Muscle of back (tissue), 3 donors: ENCODE measurements at regions not wholly inside any gene's neighbourhood (a gene's known extent, or its start where the extent isn't known, plus 50 kb on each side); places are given as distances from the start of the nearest gene placed in this dataset.
A peak's percentile ranks its signal among the peaks of the same experiment; 100 is the strongest.

Experiments
- DNase-seq, 3 donors: peaks; one replicate each; pipeline versions ENCODE4 v3.0.0 to v3.0.0-alpha.2; 2013

- no peak for DNase-seq
Observed at GRCh38 chr6:81694855-81695254, 57.6 kb downstream of the TENT5A start.

- DNase-seq = no peak
Observed at GRCh38 chr6:81694207-81694606, 58.3 kb downstream of the TENT5A start.

- DNase-seq = peak in 2 of 3 donors; percentile 48 to 59
Observed at GRCh38 chr6:81693266-81693665, 59.2 kb downstream of the TENT5A start.

DNA sequence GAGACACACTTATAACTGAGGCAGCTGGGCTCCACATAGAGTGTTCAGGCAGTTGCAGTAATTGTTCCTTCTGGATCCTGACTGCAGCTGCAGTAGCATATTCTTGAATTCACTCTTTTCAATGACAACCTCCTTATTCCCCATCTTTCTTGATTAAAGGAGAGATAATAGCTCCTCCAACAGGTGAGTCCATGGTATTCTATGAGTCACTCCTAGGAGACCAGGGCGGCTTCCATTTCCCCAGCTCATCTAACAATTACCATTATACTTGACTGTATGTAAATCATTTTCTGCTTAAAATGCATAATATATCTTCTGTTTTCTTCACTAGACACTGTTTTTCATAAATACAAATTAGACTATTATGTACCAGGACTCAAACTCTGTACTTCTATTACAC, 62.4 kb downstream of the TENT5A start:
- DNase-seq = no peak

GRCh38 chr6:81689580-81689979, 62.9 kb downstream of the TENT5A start:
- no peak for DNase-seq

GRCh38 chr6:81683912-81684311, 68.6 kb downstream of the TENT5A start:
- no peak for DNase-seq

- DNase-seq = no peak
Observed at GRCh38 chr6:81682858-81683620, 69.4 kb downstream of the TENT5A start.

- DNase-seq = no peak
Observed at GRCh38 chr6:81682235-81682795, 70.2 kb downstream of the TENT5A start.

- no peak for DNase-seq
Observed at GRCh38 chr6:81669445-81669844, 83.0 kb downstream of the TENT5A start.

DNA sequence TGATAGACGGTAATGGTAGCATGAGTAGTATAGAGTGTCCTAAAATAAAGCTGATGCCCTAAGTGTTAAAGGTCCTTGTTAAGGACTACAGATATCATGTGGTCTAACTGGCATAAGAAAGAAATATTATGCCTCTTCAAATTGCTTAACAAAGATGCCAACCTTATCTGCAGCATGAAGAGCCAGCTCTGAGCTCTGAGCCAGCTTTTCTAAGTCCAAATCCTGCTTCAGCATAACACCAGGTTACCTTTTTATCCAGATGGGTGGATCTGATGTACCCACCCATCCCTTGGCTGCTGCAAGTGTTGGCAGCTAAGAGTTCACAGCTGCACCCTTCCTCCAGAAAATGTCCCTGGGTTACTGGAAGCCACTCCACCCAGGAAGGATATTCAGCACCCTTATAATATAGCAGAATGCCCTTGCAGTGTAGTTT, 83.8 kb downstream of the TENT5A start:
- DNase-seq = no peak

DNA sequence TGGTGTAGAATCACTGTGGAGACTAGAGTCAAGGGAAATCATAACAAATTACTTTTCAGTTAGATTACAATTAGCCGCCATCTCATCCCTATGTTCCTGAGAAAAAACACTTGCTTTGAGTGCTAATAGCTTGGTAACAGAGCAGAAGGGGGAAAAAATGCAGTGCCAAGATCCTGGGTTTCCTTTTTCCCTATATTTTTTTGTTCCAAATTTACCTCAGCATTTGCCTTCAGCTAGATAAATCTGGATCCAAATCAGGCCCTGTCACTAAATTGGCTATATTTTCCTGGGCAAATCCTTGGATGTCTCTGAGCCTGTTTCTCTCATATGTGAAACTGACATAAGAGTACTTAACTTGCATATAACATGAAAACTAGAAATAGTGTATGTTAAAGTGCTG, 86.0 kb downstream of the TENT5A start:
- no peak for DNase-seq

- no peak for DNase-seq
Observed at GRCh38 chr6:81656231-81656630, 96.2 kb downstream of the TENT5A start.

- DNase-seq = no peak
Observed at GRCh38 chr6:81655696-81656095, 96.8 kb downstream of the TENT5A start.

DNA sequence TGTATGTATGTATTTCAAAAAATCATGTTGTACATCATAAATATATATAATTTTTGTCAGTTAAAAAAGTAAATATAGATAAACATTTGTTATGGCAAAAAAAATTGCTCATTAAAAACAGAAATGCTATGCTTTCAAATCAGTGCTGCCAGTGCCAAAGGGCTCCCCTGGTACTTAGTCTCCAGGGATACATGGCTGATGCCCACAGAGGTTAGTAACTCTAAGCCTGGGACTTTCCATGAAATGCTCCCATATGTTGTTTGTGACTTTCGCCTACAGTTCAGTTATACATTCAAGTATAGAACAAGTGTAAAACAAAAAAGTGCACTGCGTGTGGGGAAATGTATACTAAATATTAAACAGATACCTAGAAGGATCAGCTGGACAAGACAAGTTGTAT, 104.0 kb downstream of the TENT5A start:
- no peak for DNase-seq

DNA sequence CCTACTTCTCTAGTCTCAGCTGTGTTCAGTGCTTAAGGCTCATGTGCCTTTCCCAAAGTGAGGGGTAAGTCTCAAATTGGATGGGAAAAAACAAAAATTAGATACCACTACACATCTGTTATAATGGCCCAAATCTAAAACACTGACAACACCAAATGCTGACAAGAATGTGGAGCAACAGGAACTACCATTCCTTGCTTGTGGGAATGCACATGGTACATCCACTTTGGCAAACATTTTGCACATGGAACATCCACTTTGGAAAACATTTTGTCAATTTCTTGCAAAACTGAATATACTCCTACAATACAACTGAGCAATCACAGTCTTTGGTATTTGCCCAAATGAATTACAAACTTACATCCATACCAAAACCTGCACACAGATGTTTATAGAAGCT, 109.3 kb downstream of the TENT5A start:
- no peak for DNase-seq

DNA sequence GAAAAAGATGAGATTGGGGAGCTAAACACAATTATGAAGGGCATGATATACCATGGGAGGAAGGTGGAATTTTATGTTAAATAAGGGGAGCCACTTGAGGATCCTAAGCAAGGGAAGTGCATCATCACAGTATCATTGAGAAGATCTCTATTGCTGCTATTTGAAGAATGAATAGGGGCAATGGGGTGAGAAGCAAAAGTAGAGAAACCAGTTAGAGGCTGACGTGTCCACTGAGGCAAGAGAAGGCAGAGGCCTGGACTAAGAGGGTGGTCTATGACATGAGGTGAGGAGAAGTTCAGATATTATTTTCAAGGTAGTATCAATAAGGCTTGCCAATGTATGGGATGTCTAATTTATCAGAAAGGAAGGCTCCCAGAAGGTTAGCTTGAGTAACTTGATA, 111.6 kb downstream of the TENT5A start:
- DNase-seq = no peak

- no peak for DNase-seq
Observed at GRCh38 chr6:81640126-81640525, 112.4 kb downstream of the TENT5A start.

- DNase-seq = no peak
Observed at GRCh38 chr6:81638366-81638765, 114.1 kb downstream of the TENT5A start.

GRCh38 chr6:81636930-81637568, 115.4 kb downstream of the TENT5A start:
- DNase-seq = no peak

DNA sequence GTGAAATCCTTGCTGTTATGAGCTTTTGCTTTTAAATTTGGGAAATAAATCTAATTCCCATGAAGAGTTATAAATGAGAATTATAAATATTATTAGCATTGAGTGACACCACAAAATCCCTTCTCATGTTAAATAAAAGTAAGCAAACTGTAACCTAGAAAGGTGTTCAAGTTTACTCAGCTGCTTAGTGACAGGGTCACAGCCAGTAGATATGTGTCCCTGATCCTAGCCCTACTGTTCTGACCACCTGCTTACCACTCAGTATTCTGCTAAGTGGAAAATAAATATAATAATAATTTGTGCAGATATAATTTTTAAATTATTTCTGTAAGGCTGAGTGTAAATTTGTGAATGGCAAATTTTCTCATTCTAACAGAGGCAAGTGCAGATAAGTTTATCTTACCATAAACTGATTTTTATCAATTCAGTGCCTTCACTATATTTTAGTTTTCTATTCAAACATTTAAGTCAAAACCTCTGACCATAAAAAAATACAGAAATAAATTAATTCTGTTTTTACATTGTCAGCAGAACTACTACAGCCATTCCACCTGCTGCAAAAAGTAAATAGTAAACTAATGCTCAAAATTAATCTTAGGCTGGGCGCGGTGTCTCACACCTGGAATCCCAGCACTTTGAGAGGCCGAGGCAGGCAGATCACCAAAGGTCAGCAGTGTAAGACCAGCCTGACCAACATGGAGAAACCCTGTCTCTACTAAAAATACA, 118.2 kb downstream of the TENT5A start:
- no peak for DNase-seq

DNA sequence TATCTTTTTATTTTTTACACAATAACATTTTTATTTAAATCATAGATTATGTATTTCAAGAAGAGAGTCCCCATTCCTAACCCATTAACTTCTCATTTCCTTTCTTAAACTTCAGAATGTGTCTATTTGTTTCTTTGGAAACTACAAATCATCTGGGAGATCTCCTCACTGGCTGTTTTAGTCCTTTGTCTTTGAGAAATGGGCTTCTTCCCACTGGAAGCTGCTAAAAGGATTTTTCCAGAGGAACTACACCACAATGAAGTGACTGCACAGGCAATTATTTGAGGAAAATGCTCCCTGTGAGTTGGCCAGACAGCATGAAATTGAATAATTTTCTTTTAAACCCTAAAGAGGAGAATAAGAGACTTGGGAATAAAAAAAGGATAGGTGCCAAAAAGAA, 119.1 kb downstream of the TENT5A start:
- peak; percentile 10 to 42 (median 27) for DNase-seq

DNA sequence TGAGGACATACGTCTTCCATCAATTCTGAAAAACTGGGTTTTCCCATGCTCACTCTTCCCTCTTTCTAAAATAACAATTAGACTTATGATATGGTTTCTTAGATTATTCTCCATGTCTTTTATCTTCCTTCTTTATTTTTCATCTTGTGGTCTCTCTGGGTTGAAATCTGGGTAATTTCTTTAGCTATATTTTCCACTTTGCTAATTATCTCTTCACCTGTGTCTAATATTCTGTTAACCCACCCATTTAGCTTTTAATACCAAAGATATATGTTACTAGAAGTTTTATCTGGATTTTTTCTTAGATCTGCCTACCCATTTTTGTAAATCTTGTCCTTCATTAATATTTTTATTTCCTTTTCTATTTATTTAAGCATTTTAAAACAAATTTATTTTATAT, 121.8 kb downstream of the TENT5A start:
- no peak for DNase-seq

DNA sequence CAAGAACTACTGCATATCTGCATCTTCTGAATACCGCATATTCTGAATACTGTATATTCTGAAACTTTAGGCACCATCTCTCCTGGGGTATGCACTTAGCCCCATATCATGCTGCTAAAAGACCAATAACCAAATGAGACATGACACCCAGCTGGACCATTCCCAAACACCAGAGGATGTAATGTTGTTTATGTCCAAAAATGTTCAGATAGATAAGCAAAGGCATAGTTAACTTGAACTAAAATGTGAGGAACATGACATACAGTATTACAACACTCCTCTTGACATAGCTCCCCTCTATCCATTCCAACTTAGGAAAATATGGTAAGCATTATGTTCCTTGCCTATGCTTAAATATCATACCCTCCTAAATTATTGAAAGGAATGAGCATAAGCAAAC, 127.3 kb downstream of the TENT5A start:
- no peak for DNase-seq
